WTC11 (cell line): ENCODE measurements at regions not wholly inside any gene's neighbourhood (a gene's known extent, or its start where the extent isn't known, plus 50 kb on each side); places are given as distances from the start of the nearest gene placed in this dataset.

Source experiments
- ATF1 ChIP-seq: sonication (generic); formaldehyde crosslinking; IDR thresholded peaks from 2 replicates; pipeline ENCODE4 v1.8.1; 2023; ENCODE audit warnings: mild to moderate bottlenecking, moderate library complexity, missing genetic modification reagents
- FOXK1 ChIP-seq: sonication (generic); formaldehyde crosslinking; IDR thresholded peaks from 2 replicates; pipeline ENCODE4 v1.8.0; 2022; ENCODE audit warnings: mild to moderate bottlenecking, moderate library complexity, missing genetic modification reagents
- GTF2I ChIP-seq: fragments of 250-450 bp; sonication (Bioruptor Pico); conservative IDR thresholded peaks from 2 replicates; pipeline ENCODE4 v1.4.0; 2021; ENCODE audit warnings: mild to moderate bottlenecking
- IRF2 ChIP-seq: sonication (generic); formaldehyde crosslinking; IDR thresholded peaks from 2 replicates; pipeline ENCODE4 v1.8.0; 2022; ENCODE audit warnings: low read depth, missing genetic modification reagents, borderline replicate concordance
- JUN ChIP-seq: sonication (generic); formaldehyde crosslinking; IDR thresholded peaks from 2 replicates; pipeline ENCODE4 v1.8.0; 2023; ENCODE audit warnings: mild to moderate bottlenecking, missing genetic modification reagents
- NFYB ChIP-seq: sonication (generic); formaldehyde crosslinking; conservative IDR thresholded peaks from 2 replicates; pipeline ENCODE4 v1.8.0; 2022; ENCODE audit warnings: low read depth, missing genetic modification reagents
- NR2C2 ChIP-seq: sonication (generic); formaldehyde crosslinking; IDR thresholded peaks from 2 replicates; pipeline ENCODE4 v1.8.0; 2022; ENCODE audit warnings: mild to moderate bottlenecking, missing genetic modification reagents
- TCF7 ChIP-seq: sonication (generic); formaldehyde crosslinking; IDR thresholded peaks from 2 replicates; pipeline ENCODE4 v1.8.0; 2022; ENCODE audit warnings: mild to moderate bottlenecking, low read depth, missing genetic modification reagents, moderate library complexity
- TEAD4 ChIP-seq: sonication (generic); formaldehyde crosslinking; IDR thresholded peaks from 2 replicates; pipeline ENCODE4 v1.8.0; 2022; ENCODE audit warnings: mild to moderate bottlenecking, missing genetic modification reagents
- TF ChIP-seq, protein P1 (sequence below): fragments of 200-600 bp; IDR thresholded peaks from 2 replicates; pipeline ENCODE4 v1.8.0; 2022; ENCODE audit warnings: antibody characterized with exemption
- TF ChIP-seq, protein P2 (sequence below): sonication (generic); formaldehyde crosslinking; IDR thresholded peaks from 2 replicates; pipeline ENCODE4 v1.8.0; 2022; ENCODE audit warnings: mild to moderate bottlenecking, missing genetic modification reagents
- TF ChIP-seq, protein P3 (sequence below): sonication (generic); formaldehyde crosslinking; IDR thresholded peaks from 2 replicates; pipeline ENCODE4 v1.8.0; 2022; ENCODE audit warnings: missing genetic modification reagents
- TF ChIP-seq, protein P4 (sequence below): sonication (generic); formaldehyde crosslinking; IDR thresholded peaks from 2 replicates; pipeline ENCODE4 v1.8.0; 2022; ENCODE audit warnings: mild to moderate bottlenecking, missing genetic modification reagents
- TF ChIP-seq, protein P5 (sequence below): sonication (generic); formaldehyde crosslinking; IDR thresholded peaks from 2 replicates; pipeline ENCODE4 v1.8.0; 2022; ENCODE audit warnings: mild to moderate bottlenecking, missing genetic modification reagents

DNA sequence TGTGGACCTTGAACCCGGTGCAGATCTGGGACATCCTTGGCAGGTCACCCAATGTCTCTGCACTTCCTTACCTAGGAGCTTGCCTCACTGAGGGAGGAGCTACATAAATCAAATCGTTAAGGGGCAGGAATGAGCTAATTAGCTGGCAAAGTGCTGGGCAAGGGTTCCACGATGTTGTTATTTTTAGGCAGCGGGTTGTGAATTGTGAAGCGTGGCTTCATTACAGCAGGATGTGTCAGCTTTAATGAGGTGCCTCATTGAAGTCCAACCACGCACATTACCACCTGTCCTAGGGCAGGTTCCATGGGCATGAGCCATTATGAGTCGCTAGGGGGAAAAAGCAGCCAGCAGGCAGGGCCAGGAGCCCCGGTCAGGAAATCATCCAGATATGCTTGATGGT is 127.0 kb upstream of the AGAP1 start:
- TF ChIP-seq, protein P1, sequence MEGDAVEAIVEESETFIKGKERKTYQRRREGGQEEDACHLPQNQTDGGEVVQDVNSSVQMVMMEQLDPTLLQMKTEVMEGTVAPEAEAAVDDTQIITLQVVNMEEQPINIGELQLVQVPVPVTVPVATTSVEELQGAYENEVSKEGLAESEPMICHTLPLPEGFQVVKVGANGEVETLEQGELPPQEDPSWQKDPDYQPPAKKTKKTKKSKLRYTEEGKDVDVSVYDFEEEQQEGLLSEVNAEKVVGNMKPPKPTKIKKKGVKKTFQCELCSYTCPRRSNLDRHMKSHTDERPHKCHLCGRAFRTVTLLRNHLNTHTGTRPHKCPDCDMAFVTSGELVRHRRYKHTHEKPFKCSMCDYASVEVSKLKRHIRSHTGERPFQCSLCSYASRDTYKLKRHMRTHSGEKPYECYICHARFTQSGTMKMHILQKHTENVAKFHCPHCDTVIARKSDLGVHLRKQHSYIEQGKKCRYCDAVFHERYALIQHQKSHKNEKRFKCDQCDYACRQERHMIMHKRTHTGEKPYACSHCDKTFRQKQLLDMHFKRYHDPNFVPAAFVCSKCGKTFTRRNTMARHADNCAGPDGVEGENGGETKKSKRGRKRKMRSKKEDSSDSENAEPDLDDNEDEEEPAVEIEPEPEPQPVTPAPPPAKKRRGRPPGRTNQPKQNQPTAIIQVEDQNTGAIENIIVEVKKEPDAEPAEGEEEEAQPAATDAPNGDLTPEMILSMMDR, result no peak
- TF ChIP-seq JUN (CRISPR knock-in tag) (no peak), TEAD4 (CRISPR knock-in tag) (no peak), NR2C2 (CRISPR knock-in tag) (no peak), NFYB (CRISPR knock-in tag) (no peak), FOXK1 (CRISPR knock-in tag) (no peak), GTF2I (CRISPR knock-in tag) (no peak), IRF2 (CRISPR knock-in tag) (no peak), ATF1 (CRISPR knock-in tag) (no peak), TCF7 (CRISPR knock-in tag) (no peak)
- TF ChIP-seq, protein P2, sequence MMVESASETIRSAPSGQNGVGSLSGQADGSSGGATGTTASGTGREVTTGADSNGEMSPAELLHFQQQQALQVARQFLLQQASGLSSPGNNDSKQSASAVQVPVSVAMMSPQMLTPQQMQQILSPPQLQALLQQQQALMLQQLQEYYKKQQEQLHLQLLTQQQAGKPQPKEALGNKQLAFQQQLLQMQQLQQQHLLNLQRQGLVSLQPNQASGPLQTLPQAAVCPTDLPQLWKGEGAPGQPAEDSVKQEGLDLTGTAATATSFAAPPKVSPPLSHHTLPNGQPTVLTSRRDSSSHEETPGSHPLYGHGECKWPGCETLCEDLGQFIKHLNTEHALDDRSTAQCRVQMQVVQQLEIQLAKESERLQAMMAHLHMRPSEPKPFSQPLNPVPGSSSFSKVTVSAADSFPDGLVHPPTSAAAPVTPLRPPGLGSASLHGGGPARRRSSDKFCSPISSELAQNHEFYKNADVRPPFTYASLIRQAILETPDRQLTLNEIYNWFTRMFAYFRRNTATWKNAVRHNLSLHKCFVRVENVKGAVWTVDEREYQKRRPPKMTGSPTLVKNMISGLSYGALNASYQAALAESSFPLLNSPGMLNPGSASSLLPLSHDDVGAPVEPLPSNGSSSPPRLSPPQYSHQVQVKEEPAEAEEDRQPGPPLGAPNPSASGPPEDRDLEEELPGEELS (CRISPR knock-in tag), result no peak
- TF ChIP-seq, protein P3, sequence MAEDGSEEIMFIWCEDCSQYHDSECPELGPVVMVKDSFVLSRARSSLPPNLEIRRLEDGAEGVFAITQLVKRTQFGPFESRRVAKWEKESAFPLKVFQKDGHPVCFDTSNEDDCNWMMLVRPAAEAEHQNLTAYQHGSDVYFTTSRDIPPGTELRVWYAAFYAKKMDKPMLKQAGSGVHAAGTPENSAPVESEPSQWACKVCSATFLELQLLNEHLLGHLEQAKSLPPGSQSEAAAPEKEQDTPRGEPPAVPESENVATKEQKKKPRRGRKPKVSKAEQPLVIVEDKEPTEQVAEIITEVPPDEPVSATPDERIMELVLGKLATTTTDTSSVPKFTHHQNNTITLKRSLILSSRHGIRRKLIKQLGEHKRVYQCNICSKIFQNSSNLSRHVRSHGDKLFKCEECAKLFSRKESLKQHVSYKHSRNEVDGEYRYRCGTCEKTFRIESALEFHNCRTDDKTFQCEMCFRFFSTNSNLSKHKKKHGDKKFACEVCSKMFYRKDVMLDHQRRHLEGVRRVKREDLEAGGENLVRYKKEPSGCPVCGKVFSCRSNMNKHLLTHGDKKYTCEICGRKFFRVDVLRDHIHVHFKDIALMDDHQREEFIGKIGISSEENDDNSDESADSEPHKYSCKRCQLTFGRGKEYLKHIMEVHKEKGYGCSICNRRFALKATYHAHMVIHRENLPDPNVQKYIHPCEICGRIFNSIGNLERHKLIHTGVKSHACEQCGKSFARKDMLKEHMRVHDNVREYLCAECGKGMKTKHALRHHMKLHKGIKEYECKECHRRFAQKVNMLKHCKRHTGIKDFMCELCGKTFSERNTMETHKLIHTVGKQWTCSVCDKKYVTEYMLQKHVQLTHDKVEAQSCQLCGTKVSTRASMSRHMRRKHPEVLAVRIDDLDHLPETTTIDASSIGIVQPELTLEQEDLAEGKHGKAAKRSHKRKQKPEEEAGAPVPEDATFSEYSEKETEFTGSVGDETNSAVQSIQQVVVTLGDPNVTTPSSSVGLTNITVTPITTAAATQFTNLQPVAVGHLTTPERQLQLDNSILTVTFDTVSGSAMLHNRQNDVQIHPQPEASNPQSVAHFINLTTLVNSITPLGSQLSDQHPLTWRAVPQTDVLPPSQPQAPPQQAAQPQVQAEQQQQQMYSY (CRISPR knock-in tag), result no peak
- TF ChIP-seq, protein P4, sequence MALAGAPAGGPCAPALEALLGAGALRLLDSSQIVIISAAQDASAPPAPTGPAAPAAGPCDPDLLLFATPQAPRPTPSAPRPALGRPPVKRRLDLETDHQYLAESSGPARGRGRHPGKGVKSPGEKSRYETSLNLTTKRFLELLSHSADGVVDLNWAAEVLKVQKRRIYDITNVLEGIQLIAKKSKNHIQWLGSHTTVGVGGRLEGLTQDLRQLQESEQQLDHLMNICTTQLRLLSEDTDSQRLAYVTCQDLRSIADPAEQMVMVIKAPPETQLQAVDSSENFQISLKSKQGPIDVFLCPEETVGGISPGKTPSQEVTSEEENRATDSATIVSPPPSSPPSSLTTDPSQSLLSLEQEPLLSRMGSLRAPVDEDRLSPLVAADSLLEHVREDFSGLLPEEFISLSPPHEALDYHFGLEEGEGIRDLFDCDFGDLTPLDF, result no peak
- TF ChIP-seq, protein P5, sequence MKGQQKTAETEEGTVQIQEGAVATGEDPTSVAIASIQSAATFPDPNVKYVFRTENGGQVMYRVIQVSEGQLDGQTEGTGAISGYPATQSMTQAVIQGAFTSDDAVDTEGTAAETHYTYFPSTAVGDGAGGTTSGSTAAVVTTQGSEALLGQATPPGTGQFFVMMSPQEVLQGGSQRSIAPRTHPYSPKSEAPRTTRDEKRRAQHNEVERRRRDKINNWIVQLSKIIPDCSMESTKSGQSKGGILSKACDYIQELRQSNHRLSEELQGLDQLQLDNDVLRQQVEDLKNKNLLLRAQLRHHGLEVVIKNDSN (CRISPR knock-in tag), result no peak
